GM19023 (cell line): ENCODE measurements at regions not wholly inside any gene's neighbourhood (a gene's known extent, or its start where the extent isn't known, plus 50 kb on each side); places are given as distances from the start of the nearest gene placed in this dataset.
"Not testable (repeated sequence)": the region's sequence is repeated elsewhere in the genome, so short reads cannot be mapped to it uniquely, and the experiment has no call there.

Experiments used
- ATAC-seq: cut with Tn5 transposase; IDR thresholded peaks from one replicate; pipeline ENCODE4 v1.9.1; 2021; ENCODE audit warnings: mild to moderate bottlenecking, moderate library complexity; ENCODE audit not compliant: unreplicated experiment

- no peak for ATAC-seq
These were observed 418.2 kb downstream of the BCAT1 start for GRCh38 chr12:24530689-24531088.

GRCh38 chr12:24527102-24527501 is 421.8 kb downstream of the BCAT1 start:
- ATAC-seq = no peak

GRCh38 chr12:24522736-24523135 is 426.2 kb downstream of the BCAT1 start:
- no peak for ATAC-seq

GRCh38 chr12:24519759-24520158 is 429.1 kb downstream of the BCAT1 start:
- ATAC-seq = no peak

- ATAC-seq = no peak
These were observed 431.9 kb downstream of the BCAT1 start for GRCh38 chr12:24517000-24517399.

GRCh38 chr12:24510581-24511125 is 438.2 kb downstream of the BCAT1 start:
- no peak for ATAC-seq

GRCh38 chr12:24507827-24508226 is 441.1 kb downstream of the BCAT1 start:
- ATAC-seq = no peak

GRCh38 chr12:24505366-24506015 is 443.4 kb downstream of the BCAT1 start:
- ATAC-seq = no peak

- not testable (repeated sequence) for ATAC-seq
These were observed 445.4 kb downstream of the BCAT1 start for GRCh38 chr12:24503477-24503876.

- ATAC-seq = no peak
These were observed 448.1 kb downstream of the BCAT1 start for GRCh38 chr12:24500831-24501230.

GRCh38 chr12:24500421-24500820 is 448.5 kb downstream of the BCAT1 start:
- ATAC-seq = no peak

GRCh38 chr12:24499151-24500146 is 449.5 kb downstream of the BCAT1 start:
- ATAC-seq = no peak

- ATAC-seq = no peak
These were observed 452.1 kb downstream of the BCAT1 start for GRCh38 chr12:24496755-24497154.

GRCh38 chr12:24494401-24494800 is 454.5 kb downstream of the BCAT1 start:
- no peak for ATAC-seq

- ATAC-seq = no peak
These were observed 456.9 kb downstream of the BCAT1 start for GRCh38 chr12:24491968-24492367.

- ATAC-seq = no peak
These were observed 459.0 kb downstream of the BCAT1 start for GRCh38 chr12:24489939-24490338.

GRCh38 chr12:24488906-24489619 is 459.8 kb downstream of the BCAT1 start:
- no peak for ATAC-seq

GRCh38 chr12:24488091-24488596 is 460.8 kb downstream of the BCAT1 start:
- ATAC-seq = no peak

GRCh38 chr12:24487606-24488005 is 461.3 kb downstream of the BCAT1 start:
- ATAC-seq = no peak

- no peak for ATAC-seq
These were observed 465.2 kb downstream of the BCAT1 start for GRCh38 chr12:24483732-24484131.
